HG03342 (cell line): ENCODE measurements at regions not wholly inside any gene's neighbourhood (a gene's known extent, or its start where the extent isn't known, plus 50 kb on each side); places are given as distances from the start of the nearest gene placed in this dataset.
"Not testable (repeated sequence)": the region's sequence is repeated elsewhere in the genome, so short reads cannot be mapped to it uniquely, and the experiment has no call there.

Experiments used
- ATAC-seq: cut with Tn5 transposase; IDR thresholded peaks from one replicate; pipeline ENCODE4 v1.9.1; 2021; ENCODE audit warnings: mild to moderate bottlenecking, moderate library complexity; ENCODE audit not compliant: unreplicated experiment

DNA sequence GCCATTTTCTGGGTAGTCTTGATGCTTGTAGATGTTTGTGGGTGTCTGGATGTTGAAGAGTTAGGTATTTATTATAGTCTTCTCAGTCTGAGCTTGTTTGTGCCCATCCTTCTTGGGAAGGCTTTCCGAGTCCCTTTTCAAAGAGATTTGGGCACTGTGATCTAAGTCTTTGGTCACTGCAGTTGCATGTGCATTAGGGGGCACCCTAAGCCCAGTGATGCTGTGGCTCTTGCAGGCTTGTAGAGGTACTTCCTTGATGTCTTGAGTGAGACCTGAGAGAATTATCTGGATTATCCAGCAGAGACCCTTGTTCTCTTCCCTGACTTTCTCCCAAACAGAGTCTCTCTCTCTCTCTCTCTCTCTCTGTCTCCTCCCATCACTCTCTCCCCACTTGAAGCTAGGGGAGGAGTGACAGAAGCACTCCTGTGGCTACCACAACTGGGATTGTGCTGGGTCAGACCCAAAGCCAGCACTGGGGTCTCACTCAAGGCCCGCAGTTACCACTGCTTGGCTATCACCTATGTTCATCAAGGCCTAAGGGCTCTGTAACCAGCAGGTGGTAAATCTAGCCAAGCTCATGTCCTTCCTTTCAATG is 68.5 kb downstream of the TMCO5A start:
- ATAC-seq: no peak

DNA sequence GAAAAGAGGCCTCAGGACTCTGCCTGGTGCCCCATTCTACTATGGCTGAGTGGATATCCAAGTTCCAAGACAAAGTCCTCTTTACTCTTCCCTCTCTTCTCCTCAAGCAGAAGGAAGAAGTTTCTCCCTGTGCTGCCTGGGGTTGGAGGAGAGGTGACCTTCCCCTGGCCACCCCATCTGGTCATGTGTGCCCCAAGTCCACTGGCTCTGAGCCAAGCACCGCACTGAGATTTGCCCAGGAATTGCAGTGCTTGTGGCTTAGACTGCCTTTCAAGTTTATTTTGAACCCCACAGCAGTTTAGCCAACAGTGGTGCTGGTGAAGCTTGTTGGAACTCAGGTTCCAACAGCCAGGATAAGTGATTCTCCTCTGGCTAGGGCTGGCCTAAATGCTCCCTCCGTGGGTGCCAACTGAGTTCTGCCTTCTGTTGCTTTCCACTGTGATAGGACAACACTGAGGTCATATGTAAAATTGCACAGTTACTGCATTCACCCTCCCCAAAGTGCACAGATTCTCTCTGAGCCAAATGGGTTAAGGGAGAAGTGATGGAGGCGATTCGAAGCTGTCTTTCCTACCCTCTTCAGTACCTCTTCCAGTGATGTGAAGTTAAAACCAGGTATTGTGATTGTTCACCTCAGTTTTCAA is 69.9 kb downstream of the TMCO5A start:
- no peak for ATAC-seq

DNA sequence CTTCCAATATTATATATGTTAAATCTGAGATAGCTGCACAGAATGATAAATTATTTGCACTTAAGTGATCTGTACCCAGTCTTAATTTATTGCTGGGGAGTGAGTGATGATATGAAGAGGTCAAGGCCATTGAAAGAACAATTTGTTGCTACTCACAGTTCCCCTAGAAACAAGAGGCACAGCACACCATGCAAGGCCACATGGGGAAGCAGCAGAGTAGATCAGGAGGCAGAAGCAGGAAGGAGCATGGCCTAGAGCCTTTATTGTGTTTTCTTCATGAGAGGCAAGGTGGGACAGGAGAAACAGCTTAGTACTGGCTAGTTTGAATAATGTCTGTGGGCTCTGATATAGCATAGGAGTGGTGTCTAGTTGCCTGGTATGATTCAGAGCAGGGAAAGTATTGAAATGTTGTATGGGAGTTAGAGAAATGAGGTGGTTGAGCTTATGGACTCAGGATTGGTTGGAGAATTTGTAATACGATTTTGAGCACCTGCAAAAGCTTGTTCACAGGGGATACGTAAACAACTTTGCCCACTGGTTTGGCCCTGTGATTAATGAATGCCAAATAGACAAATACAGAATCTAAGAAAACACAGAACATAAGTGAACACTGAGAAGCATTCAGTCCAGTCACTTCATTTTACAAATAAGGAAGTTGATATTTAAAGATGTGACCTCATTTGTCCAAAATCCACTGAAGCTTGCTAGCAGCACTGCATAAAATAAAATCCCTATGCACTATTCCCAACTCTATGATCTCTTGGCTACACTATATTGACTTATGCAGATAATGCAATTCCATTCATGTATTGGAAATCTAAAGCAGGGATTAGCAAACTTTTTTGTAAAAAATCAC is 71.7 kb downstream of the TMCO5A start:
- ATAC-seq: no peak

DNA sequence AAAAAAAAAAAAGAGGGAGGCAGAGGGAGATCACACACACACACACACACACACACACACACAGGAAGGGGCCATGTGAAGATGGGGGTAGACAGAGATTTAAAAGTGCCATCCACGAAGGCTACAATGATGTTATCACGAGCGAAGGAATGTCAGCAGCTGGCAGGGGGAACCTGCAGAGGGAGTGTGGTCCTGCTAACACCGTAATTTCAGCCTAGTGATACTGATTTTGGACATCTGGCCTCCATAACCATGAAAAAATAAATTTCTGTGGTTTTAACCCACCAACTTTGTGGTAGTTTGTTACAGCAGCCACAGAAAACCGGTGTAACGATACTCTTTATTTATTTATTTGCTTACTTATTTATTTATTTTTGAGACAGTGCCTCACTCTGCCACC is 76.0 kb downstream of the TMCO5A start:
- no peak for ATAC-seq

DNA sequence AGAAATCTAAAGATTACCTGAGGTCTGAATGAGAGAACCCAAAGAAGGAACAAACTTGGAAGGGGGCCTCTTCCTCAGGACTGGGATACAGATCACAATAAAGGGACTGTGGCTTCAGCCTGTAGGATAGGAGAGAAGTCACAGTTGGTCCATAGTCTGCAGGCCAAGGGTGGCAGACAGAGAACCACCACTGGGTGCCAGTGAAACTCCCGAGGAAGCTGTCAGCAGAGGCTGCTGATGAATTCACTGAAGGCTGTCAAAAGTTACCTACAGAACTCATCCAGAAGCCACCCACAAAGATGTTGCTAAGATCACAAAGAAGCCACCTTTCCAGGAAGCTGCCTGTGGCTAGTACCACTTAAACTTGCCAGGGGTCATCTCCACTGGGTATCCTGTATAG is 78.5 kb downstream of the TMCO5A start:
- ATAC-seq: no peak

DNA sequence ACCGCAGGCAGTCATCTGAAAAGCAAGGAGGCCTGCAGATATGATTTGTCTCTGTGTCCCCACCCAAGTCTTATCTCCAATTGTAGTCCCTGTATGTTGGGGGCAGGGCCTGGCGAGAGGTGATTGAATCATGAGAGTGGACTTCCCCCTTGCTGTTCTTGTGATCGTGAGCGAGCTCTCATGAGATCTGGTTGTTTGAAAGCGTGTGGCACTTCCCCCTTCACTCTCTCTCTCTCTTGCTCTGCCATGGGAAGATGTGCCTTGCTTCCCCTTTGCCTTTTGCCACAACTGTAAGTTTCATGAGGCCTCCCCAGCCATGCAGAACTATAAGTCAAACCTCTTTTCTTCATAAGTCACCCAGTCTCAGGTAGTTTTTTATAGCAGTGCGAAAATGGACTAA is 83.3 kb downstream of the TMCO5A start:
- no peak for ATAC-seq

DNA sequence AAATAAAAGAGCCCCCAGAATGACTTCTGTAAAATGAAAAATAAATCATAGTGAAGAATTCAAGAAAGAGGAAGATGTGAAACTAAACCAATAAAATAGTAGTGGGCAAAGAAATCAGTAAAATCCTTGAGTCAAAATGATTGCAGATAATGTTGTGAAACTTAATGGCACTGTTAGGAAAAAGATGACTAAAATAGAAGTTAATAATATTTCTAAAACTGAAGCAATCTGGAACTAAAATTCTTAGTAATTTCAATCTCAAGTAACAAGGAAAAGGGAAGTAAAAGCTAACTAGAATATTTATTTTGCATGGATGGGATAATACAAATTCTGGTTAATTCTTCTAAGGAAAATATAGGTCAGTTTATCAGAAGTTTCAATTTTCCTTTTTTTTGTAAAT is 84.6 kb downstream of the TMCO5A start:
- no peak for ATAC-seq

DNA sequence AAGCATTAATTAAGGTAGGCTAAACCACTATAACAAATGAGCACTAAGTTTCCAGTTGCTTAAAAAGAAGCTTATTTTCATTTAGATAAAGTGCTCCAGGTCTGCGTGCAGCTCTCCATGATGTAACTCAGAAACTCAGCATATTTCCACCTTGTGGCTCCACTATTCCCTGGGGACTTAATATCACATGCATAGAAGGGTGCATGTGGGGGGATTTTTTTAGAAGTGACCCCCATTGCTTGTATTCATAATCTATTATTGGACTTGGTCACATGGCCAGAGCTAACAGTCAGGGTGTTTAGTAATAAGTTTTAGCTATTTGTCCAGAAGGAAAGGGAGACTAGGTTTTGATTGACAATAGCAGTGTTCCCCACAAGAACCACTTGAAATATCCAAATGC is 86.8 kb downstream of the TMCO5A start:
- peak; percentile 67 for ATAC-seq

DNA sequence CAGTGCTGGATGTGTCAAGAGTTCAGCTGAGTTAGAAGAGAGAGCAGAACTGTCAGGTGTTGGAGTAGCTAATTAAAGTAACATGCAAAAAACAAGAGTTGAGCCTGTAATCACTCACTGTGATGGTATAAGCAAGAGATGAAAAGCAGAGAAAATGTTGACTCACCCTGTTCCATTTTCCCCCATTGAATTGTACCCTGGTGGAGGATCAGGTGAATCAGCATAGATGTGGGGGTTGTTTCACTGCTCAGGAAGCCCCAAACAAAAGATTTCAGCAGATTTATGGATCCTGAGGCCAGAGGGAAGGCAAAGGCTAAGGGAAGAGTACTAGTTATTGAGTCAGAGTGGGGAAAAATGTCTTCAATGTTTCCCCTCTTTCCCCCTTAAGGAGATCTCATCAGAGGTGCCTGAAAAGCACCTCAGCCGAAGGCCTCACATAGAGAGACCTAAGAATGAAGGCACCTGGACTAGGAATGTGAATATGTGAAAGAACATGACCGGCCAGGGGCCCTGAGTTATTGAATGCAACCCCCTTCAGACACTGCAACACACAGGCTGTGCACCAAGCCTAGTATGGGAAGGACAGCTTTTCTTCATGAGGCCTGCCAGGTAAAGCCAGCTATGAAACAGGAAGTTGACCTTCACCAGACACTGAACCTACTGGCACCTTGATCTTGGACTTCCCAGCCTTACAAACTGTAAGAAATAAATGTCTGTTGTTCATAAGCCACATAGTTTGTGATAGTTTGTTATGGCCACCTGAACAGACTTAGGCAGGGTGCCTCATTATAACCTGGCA is 90.1 kb downstream of the TMCO5A start:
- no peak for ATAC-seq

DNA sequence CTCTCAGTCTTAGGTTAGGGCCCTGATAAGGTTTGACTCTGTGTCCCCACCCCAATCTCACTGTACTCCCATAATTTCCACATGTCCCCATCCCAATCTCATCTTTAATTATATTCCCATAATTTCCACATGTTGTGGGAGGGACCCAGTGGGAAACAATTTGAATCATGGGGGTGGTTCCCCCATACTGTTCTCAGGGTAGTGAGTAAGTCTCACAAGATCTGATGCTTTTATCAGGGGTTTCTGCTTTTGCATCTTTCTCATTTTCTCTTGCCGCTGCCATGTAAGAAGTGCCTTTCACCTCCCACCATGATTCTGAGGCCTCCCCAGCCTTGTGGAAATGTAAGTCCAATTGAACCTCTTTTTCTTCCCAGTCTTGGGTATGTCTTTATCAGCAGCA is 91.2 kb downstream of the TMCO5A start:
- not testable (repeated sequence) for ATAC-seq

DNA sequence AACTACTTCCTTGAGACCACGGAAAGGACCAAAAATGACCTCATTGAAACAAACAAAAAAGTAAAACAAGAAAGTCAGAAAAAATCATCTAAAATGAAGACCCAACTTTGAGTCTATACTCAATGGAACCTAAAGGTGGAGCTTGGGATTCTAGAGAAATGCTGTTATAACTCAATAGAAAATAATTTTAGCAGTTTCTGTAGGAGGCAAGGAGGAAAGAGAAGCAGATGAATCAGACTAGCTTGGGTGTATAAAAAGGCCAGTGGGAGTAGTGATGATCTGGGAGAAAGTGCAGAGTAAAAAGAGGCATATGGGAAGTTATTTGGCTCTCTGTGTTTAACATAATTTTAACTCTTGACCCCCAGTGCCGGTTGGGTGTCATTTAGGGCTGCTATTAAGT is 94.4 kb downstream of the TMCO5A start:
- ATAC-seq: no peak

DNA sequence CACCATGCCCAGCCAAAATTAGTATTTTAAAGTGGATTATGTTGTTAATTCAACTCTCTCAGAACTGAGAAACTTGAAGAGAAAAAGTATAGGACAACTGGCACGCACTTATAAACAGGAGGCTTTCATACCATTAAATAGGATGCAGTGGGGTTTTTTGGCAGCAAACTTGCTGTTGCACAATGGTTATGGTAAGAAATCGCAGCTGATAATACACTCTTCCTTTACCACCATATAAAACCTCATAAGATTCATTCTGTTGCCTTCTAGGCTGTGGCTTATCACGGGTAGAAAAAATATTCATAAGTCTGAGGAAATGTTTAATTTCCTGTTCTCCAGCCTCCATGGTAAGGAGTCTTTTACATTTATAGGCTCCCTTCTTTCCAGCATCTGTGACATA is 95.3 kb downstream of the TMCO5A start:
- ATAC-seq: no peak

DNA sequence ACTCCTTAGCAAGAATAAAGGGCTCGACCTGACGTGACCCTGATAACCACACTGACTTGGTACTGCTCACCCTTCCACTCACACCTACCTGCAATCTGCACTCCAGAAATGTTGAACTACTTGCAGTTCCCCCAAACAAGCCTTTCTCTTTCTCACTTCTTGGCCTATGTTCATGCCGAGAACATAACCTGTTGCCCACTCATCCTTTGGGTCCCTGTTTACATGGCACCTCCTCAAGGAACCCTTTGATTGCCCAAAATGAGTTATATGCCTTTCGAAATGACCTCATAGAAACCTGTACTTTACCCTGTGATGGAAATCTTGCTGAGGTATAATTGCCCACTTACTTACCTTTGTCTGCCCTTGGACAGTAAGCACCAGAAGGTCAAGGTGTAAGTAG is 96.2 kb downstream of the TMCO5A start:
- ATAC-seq: no peak

DNA sequence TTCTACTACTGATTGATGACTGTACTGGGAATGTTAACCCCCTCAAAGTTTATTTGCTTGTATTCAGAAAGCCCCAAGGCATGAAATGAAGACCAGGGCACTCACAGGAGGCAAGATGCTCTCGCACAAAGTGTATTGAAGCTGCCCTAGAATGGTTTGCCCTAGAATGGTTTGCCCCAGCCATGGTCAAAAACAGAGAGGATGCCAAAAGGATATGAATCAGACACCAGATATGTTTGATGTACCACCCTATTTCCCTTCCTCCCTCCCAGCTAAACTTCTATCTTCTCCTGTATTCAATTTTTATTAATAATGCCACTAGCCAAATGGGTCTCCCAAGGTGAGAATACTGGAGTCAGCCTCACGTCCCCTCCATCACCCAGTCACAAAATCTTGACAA is 101.3 kb downstream of the TMCO5A start:
- ATAC-seq: no peak

DNA sequence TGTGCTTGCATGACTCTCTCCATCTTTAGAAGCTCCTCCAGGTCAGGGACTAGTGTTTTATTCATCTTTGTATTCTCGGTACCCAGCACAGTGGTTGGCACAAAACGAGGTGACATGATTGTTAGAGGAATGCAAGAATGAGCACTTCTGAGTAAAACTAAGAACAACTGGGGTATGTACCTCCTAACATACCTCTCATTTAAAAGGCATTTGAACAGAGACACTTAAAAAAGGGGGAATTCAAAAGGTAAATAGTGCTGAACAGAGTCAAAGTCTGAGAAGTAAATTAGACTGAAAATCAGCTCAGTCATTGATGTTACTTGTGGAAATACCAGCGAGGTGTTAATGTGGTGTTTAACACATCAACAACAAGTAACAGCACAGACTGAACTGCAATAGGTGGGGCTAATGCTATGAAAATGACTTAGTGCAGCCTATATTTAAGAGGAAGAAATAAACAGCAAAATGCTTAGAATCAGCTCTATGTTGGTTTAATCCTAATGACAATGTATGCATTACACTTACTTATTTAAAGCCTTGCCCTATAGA is 102.4 kb downstream of the TMCO5A start:
- ATAC-seq: no peak

DNA sequence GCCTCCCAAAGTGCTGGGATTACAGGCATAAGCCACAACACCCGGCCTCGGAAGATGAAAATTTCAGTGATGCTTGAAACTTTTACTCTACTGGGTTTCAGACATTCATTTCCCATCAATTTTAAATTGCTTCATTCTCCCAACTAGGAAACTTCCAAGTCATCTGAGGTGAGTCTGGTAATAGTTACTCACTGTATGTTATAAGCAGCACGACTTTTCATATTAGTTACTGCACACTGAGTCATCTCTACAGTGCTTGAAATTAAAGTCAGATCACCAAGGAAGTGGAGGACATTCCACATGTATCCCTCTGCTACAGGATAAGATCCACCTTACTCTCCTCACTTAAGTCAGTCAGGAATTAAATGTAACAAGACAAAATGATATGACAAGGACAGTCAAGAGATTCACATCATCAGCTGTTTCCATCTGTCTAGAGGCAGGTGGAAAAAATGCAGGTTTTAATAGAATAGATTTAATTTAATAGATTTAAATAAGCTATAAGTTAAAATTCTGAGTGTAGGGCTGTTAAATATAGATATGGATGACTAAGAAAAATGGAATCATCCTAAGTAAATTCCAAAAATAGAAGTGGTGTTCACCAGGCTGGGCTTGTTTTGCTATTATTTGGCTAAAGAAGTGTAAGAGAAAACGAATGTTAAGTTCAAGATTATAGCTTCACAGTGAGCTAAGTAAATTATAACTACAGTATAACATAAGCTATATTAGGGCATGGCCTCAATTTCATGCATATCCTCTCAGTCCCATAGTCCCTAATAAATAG is 104.4 kb downstream of the TMCO5A start:
- ATAC-seq: no peak

DNA sequence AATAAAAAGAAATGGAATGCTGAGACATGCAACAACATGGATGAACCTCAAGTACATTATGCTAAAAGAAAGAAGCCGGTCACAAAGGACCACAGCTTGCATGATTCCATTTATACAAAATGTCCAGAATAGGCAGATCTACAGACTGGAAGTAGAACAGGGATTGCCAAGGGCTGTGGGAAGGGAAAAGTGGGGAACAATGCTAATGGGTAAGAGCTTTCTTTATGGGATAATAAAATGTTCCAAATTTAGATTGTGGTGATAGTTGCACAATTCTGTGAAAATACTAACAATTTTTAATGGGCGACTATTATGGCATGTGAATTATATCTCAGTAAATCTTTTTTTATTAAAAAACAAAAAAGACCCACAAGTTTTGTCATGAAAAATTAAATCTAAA is 106.2 kb downstream of the TMCO5A start:
- no peak for ATAC-seq

DNA sequence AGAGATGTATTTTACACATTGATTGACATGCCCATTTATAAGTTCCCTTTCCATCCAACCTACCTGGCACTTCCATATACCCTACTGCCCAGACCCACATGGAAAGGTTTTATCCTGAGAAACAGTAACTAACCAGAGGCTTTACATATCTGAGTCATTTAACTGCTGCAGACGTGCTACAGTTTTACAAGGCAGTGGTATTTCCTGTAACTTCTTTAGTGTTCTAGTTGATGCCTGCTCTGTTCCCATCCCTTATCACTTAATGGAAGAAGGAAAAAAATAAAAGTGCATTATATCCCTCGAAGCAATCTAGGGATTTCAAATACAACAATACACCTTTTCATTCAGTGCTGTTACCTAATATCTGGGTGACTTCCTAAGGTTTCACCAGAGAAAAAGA is 107.1 kb downstream of the TMCO5A start:
- no peak for ATAC-seq

DNA sequence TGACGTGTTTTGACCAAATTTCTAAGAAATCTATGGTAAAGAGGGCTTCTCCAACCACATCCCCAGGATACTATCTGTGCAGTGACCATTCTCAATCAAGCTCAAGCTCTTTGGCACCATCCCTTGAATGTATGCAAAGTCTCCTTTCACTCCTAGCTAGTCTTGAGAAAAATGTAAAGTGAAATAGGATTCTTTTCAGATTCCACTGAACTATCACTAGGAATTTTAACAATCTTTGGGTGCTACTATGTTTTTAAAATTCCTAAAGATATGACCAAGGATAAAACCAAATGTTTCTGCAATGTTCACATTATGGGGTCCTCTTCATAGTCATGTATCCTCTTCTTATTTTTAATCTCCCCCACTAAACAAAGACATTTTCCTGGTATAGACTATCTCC is 107.8 kb downstream of the TMCO5A start:
- no peak for ATAC-seq

DNA sequence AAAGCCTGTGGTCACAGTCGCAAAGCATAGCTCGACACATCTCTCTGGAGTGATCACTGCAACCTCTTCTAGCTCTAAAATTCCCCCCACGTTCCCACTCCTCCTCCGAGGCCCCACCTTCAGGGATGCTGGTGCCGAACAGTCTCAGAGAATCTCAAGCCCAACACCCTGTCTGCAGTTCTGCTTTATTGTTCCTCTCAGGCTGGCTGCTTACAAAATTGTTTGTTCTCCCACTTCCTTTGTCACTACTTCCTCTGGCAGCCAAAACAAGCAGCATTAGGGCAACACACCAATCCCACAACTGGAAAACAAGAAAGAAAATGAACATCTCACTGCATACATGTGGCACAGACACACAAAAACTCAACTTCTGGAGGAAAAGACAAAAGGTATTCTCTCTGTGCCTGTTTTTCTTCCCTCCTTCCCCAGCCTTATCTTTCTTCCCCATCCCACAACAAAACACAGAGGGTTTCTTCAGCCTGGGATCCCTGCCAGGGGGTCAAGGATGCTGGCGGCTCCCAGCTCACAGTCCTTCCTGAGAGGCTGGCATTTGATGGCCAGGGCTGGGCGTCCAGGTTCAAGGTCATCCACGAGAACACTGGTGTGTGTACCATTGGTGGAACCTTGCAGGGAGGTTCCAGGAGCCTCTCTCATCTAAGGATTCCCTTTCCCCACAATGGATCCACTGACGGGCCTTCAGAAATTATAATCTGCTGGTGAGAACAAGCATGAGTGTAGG is 108.4 kb downstream of the TMCO5A start:
- ATAC-seq: no peak
